BE2C (cell line): ENCODE measurements at regions not wholly inside any gene's neighbourhood (a gene's known extent, or its start where the extent isn't known, plus 50 kb on each side); places are given as distances from the start of the nearest gene placed in this dataset.

Experiments
- DNase-seq: peaks from one replicate; pipeline ENCODE4 v3.0.0-alpha.2; 2020
- H3K27me3 ChIP-seq: fragments of 250-450 bp; sonication (Bioruptor Pico); 2 replicates; pipeline ENCODE4 v1.5.1; 2020; ENCODE audit warnings: mild to moderate bottlenecking
- H3K36me3 ChIP-seq: fragments of 250-450 bp; sonication (Bioruptor Pico); 2 replicates; pipeline ENCODE4 v1.5.1; 2020; ENCODE audit warnings: mild to moderate bottlenecking
- H3K4me1 ChIP-seq: fragments of 250-450 bp; sonication (Bioruptor Pico); 2 replicates; pipeline ENCODE4 v1.5.1; 2020
- H3K4me3 ChIP-seq: 2 replicates; pipeline ENCODE4 v1.5.1; 2011; ENCODE audit warnings: low read depth, low read length
- H3K9me3 ChIP-seq: fragments of 250-450 bp; sonication (Bioruptor Pico); 2 replicates; pipeline ENCODE4 v1.5.1; 2020
- CTCF ChIP-seq: IDR thresholded peaks from 2 replicates; pipeline ENCODE4 v1.5.1; 2012; ENCODE audit warnings: mild to moderate bottlenecking, low read depth, low read length

GRCh38 chr18:43692099-43692690 is 414.9 kb upstream of the SYT4 start:
- no peak overlapping the region for H3K4me3 ChIP-seq
- no peak for TF ChIP-seq CTCF
- H3K9me3 ChIP-seq, result no peaks in the 10 kb centered on the region
- H3K27me3 ChIP-seq, result no peaks in the 10 kb centered on the region
- no peak for DNase-seq
- no peaks in the 10 kb centered on the region for H3K36me3 ChIP-seq
- H3K4me1 ChIP-seq, result no peaks in the 10 kb centered on the region

- H3K4me3 ChIP-seq, result no peak overlapping the region
These were observed 425.1 kb upstream of the SYT4 start for GRCh38 chr18:43702399-43702798.

GRCh38 chr18:43703050-43703449 is 425.8 kb upstream of the SYT4 start:
- Histone ChIP-seq H3K4me1 (no peaks in the 10 kb centered on the region), H3K36me3 (no peaks in the 10 kb centered on the region), H3K9me3 (no peaks in the 10 kb centered on the region), H3K4me3 (no peak overlapping the region), H3K27me3 (no peaks in the 10 kb centered on the region)
- no peak for DNase-seq
- no peak for TF ChIP-seq CTCF

More at GRCh38 chr18:43702399-43702798, 425.1 kb upstream of the SYT4 start:
- H3K4me1 ChIP-seq, result no peaks in the 10 kb centered on the region
- H3K36me3 ChIP-seq, result no peaks in the 10 kb centered on the region
- no peak for DNase-seq
- no peaks in the 10 kb centered on the region for H3K27me3 ChIP-seq
- no peaks in the 10 kb centered on the region for H3K9me3 ChIP-seq
- no peak for TF ChIP-seq CTCF

GRCh38 chr18:43705850-43706249 is 428.6 kb upstream of the SYT4 start:
- no peaks in the 10 kb centered on the region for H3K27me3 ChIP-seq
- H3K4me3 ChIP-seq, result no peak overlapping the region
- TF ChIP-seq CTCF, result no peak
- no peaks in the 10 kb centered on the region for H3K4me1 ChIP-seq
- H3K36me3 ChIP-seq, result no peaks in the 10 kb centered on the region
- no peaks in the 10 kb centered on the region for H3K9me3 ChIP-seq
- no peak for DNase-seq

- H3K4me3 ChIP-seq, result no peak overlapping the region
- no peaks in the 10 kb centered on the region for H3K9me3 ChIP-seq
- no peak for TF ChIP-seq CTCF
These were observed 432.8 kb upstream of the SYT4 start for GRCh38 chr18:43710135-43710534.

GRCh38 chr18:43714343-43715010 is 437.2 kb upstream of the SYT4 start:
- no peak overlapping the region for H3K4me3 ChIP-seq
- H3K4me1 ChIP-seq, result no peaks in the 10 kb centered on the region
- no peaks in the 10 kb centered on the region for H3K9me3 ChIP-seq
- no peak for DNase-seq
- H3K27me3 ChIP-seq, result no peaks in the 10 kb centered on the region
- TF ChIP-seq CTCF, result no peak
- H3K36me3 ChIP-seq, result no peaks in the 10 kb centered on the region

More at GRCh38 chr18:43710135-43710534, 432.8 kb upstream of the SYT4 start:
- Histone ChIP-seq H3K27me3 (no peaks in the 10 kb centered on the region), H3K36me3 (no peaks in the 10 kb centered on the region), H3K4me1 (no peaks in the 10 kb centered on the region)
- DNase-seq, result no peak
